ENCODE measurements at regions not wholly inside any gene's neighbourhood (a gene's known extent, or its start where the extent isn't known, plus 50 kb on each side); places are given as distances from the start of the nearest gene placed in this dataset.
"Not testable (repeated sequence)": the region's sequence is repeated elsewhere in the genome, so short reads cannot be mapped to it uniquely, and the experiment has no call there.

- DNase-seq = not testable (repeated sequence)
Observed at GRCh38 chr9:67112148-67112547, 119.8 kb upstream of the SPATA31A3 start.

- not testable (repeated sequence) for DNase-seq
Observed at GRCh38 chr9:67111733-67112132, 119.4 kb upstream of the SPATA31A3 start.

- DNase-seq = not testable (repeated sequence)
Observed at GRCh38 chr9:67109859-67110258, 117.5 kb upstream of the SPATA31A3 start.

DNA sequence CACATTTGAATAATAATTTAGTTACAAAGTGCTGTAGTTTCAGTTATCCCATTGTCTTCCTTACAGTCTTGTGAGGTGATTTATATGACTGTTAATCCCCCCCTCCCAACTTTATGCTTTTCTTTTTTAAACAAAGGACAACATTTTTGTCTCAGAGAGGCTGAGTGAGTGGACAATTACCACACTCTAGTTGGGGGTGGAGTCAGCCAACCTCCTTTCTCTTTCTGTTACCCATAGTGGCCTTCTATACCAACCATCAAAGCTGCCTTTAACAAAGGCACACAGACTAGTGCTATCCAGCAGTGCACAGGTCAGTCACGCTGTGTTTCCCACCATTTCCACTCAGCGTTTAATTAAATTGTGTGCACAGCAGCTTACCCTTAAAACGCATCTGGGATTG lies 114.3 kb upstream of the SPATA31A3 start:
- DNase-seq = not testable (repeated sequence)

- not testable (repeated sequence) for DNase-seq
Observed at GRCh38 chr9:67102506-67103276, 110.3 kb upstream of the SPATA31A3 start.

DNA sequence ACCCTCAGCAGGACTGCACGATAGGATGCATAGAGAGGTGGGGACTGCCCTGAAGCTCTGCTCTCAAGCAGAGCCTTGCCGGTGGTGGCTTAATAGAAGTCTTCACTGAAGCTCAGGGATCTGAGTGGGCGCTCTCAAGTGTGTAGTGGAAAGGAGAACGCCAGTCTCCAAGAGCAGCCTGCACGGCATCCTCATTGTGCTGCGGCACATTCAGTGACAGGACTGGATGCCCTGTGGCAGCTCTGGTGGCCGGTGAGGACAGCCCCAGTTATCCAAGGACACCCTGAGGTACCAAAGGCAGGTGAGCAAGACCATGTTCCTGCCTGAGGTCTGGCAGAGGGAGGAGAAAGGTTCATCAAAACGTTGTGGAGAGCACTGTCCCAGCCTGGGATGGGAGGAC lies 98.8 kb upstream of the SPATA31A3 start:
- DNase-seq = not testable (repeated sequence)

- not testable (repeated sequence) for DNase-seq
Observed at GRCh38 chr9:67086862-67087261, 94.5 kb upstream of the SPATA31A3 start.

DNA sequence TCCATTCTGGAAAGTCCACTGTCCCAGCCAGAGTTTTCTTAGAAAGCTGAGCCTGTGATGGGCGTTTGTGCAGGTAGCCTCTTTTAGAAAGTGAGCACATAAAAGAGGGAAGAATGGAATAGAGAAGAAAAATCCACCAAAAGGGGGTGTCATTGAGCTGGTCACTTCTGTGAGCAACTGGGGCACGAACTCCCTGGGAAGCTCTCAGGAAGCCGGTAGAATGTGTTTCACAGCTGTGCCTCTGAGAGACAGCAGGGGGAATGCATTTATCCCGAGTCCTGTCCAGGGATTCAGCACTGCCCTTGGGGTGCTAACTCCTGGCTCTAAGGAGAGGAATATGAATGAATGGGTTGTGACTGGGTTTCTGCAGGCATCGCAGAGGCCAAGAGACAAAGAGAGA lies 73.8 kb upstream of the SPATA31A3 start:
- not testable (repeated sequence) for DNase-seq

- not testable (repeated sequence) for DNase-seq
Observed at GRCh38 chr9:67058898-67059715, 66.8 kb upstream of the SPATA31A3 start.

Measured in activated CD8-positive, alpha-beta memory T cell treated with anti-CD3 and anti-CD28 coated beads for 24 hours (primary cell).